ENCODE measurements at regions not wholly inside any gene's neighbourhood (a gene's known extent, or its start where the extent isn't known, plus 50 kb on each side); places are given as distances from the start of the nearest gene placed in this dataset.

- peak; percentile 51 for DNase-seq (ENCODE audit: low spot score)
Measured at GRCh38 chr5:27308153-27308552, 269.8 kb upstream of the CDH9 start.

GRCh38 chr5:27290172-27290571 is 251.8 kb upstream of the CDH9 start:
- DNase-seq (ENCODE audit: low spot score): no peak

GRCh38 chr5:27276119-27276518 is 237.7 kb upstream of the CDH9 start:
- no peak for DNase-seq (ENCODE audit: low spot score)

- DNase-seq (ENCODE audit: low spot score): no peak
Measured at GRCh38 chr5:27275345-27275744, 237.0 kb upstream of the CDH9 start.

- DNase-seq (ENCODE audit: low spot score): no peak
Measured at GRCh38 chr5:27269766-27270165, 231.4 kb upstream of the CDH9 start.

GRCh38 chr5:27267209-27267824 is 228.9 kb upstream of the CDH9 start:
- DNase-seq (ENCODE audit: low spot score): no peak

GRCh38 chr5:27266184-27266583 is 227.8 kb upstream of the CDH9 start:
- no peak for DNase-seq (ENCODE audit: low spot score)

GRCh38 chr5:27257696-27258095 is 219.3 kb upstream of the CDH9 start:
- no peak for DNase-seq (ENCODE audit: low spot score)

GRCh38 chr5:27252911-27253310 is 214.5 kb upstream of the CDH9 start:
- DNase-seq (ENCODE audit: low spot score): no peak

GRCh38 chr5:27242258-27242626 is 203.9 kb upstream of the CDH9 start:
- no peak for DNase-seq (ENCODE audit: low spot score)

- peak; percentile 68 for DNase-seq (ENCODE audit: low spot score)
Measured at GRCh38 chr5:27241564-27242257, 203.3 kb upstream of the CDH9 start.

GRCh38 chr5:27240791-27241190 is 202.4 kb upstream of the CDH9 start:
- DNase-seq (ENCODE audit: low spot score): no peak

GRCh38 chr5:27234916-27235315 is 196.5 kb upstream of the CDH9 start:
- DNase-seq (ENCODE audit: low spot score): no peak

- DNase-seq (ENCODE audit: low spot score): no peak
Measured at GRCh38 chr5:27221410-27221809, 183.0 kb upstream of the CDH9 start.

- no peak for DNase-seq (ENCODE audit: low spot score)
Measured at GRCh38 chr5:27220752-27221151, 182.4 kb upstream of the CDH9 start.

- DNase-seq (ENCODE audit: low spot score): no peak
Measured at GRCh38 chr5:27217977-27218376, 179.6 kb upstream of the CDH9 start.

- peak; percentile 12 for DNase-seq (ENCODE audit: low spot score)
Measured at GRCh38 chr5:27217155-27217956, 179.0 kb upstream of the CDH9 start.

GRCh38 chr5:27216367-27216950 is 178.1 kb upstream of the CDH9 start:
- no peak for DNase-seq (ENCODE audit: low spot score)

- no peak for DNase-seq (ENCODE audit: low spot score)
Measured at GRCh38 chr5:27208051-27208450, 169.7 kb upstream of the CDH9 start.

GRCh38 chr5:27191786-27192510 is 153.6 kb upstream of the CDH9 start:
- no peak for DNase-seq (ENCODE audit: low spot score)

- DNase-seq (ENCODE audit: low spot score): no peak
Measured at GRCh38 chr5:27172693-27173092, 134.3 kb upstream of the CDH9 start.

GRCh38 chr5:27171761-27172261 is 133.4 kb upstream of the CDH9 start:
- DNase-seq (ENCODE audit: low spot score): no peak

All from LoVo (cell line).